ENCODE measurements at regions not wholly inside any gene's neighbourhood (a gene's known extent, or its start where the extent isn't known, plus 50 kb on each side); places are given as distances from the start of the nearest gene placed in this dataset.
A peak's percentile ranks its signal among the peaks of the same experiment; 100 is the strongest.

DNA sequence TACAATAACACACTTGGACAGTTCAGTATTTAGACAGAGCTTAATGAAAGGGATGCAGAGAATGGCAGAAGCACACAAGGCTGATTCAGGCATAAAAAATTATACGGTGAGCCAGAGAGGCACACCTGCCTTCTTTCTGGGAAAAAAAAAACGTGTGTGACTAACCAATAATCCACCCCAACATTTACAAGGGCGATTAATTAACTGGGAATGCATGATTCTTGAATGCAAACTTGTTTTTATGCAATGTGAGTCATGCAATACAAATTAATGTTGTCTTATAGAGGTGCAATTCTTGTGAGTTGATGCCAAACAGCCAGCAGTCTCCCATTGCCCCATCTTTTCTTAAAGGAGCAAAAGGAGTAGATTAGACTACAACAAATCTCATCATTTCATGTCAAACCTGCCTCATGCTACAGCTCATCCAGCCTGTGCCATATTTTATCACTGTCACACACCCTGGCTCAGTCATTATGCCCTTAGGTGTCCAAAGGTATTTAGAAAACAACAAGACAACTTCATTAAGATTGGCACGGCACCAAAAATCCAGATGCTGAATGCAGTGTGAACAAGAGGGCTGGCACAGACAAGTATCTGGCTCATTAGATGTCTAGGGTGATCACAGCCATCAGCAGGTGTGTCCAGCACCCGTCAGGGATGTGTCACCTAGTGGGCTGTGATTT is 721.1 kb downstream of the EFNB2 start:
- no peak for DNase-seq
- ATAC-seq: no peak
- intact Hi-C loops (cut with DNase I): no loop called here

DNA sequence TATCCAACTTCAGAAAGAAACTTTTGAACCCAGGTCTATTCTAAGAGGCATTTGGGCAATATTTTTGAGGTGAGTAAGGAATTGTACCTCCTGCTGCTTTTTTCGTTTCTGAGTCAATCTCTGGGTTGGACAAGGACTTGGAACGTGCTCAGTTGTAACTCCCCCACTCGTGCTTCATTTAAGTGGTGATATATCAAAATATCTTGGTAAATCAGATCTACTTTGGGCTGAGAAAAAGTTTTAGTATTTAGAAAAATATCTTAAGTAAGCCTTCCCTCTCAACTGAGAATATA is 728.9 kb downstream of the EFNB2 start:
- ATAC-seq (peak in 1 of 2 donors; percentile 65), DNase-seq (no peak)
- intact Hi-C loops (cut with DNase I): no loop called here

DNA sequence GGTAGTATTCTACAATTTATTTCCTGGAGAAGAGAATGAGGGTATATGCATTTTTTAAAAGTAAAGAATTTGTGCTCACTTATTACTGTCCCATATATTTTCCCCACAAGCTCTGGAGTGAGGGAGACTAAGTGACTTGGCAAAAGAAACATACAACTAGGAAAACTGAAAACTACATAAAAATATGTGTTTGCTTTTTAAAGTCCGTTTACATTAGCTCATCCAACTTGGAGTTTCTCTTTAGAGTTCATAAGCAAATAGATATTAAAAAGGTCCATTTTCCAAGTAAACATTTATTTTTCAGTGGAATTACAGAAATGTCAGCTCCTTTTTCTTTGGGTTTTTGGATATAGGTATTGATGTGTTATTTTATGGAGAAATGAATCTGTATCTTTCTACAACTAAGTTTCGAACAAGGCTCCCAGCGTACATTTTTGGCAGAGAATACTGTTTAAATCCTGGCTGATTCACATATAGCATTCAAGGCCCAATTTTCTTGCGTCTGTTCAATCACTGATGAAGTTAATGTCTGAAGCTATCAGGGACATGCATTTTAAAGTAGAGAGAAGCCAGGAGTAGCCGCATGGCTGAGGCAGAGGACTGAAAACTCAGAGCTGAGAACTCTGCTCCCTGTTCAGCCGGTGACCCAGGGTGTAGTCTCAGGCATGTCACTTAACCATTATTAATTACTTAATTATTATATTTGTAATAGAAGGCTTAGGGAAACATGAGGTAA is 729.4 kb downstream of the EFNB2 start:
- intact Hi-C loops (cut with DNase I): no loop called here
- ATAC-seq (no peak), DNase-seq (no peak)

DNA sequence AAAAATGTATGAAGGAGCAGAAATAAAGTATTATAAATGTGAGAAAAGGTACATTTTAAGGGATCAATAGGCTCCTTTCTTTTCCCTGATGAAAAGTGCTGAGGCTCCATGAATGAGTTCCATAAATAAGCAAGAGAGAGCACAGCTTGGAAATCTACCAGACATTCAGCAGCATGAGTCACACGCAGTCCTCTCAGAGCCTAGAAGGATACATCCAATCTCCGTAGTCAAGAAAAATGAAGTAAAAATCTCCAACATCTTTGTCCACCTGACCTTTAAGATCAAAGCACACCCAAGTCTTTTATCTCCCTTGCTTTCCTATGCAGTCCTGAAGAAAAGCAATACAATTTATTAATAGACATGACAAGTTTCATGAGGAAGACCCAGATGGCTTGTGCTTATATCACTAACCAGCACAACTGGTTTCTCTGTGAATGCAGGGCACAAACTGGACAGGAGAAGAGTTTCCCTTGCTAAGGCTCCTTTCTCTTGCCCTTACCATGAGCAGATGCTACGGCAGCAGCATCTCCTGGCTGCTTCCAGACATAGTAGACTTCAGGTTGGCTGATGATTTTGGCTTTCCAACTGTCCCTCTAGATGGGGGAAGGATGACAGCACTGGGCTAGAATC is 730.8 kb downstream of the EFNB2 start:
- intact Hi-C loops (cut with DNase I): no loop called here
- ATAC-seq (peak in 1 of 2 donors; percentile 64), DNase-seq (no peak)

DNA sequence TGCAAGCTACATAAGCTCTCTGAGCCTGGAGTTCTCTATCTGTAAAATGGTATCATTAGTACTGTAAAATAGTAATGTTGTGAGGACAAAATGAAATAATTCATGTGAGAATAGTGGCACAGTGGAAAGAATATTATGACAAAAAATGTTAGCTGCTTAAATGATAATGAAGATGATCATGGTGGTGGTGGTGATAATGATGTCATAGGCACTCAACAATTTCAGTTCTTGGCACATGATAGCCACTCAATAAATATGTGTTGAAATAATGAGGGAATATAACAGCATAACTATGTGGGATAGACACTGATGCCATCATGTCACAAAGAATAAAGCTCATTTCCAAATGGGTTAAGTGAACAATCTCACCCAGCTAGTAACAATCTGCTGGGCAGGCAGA is 736.3 kb downstream of the EFNB2 start:
- ATAC-seq (no peak), DNase-seq (no peak)
- intact Hi-C loops (cut with DNase I): no loop called here

DNA sequence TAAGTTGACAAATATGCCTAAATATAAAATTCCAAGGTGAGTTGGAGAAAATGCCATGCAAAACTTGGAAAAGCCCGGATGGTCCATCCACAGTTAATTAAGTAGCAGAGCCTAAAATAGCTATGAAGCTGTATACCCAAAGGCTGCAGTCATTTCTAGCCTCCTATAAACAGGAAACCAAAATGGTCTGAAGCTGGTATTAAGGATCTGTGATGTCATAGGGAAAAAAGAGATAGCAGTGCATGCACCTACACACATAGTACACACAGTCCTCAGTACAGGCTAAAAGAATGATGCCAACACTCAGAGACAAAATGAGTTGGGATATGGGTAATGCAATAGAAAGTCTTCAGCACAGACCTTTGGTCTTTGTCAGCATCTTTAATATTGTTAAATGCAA is 736.9 kb downstream of the EFNB2 start:
- ATAC-seq: no peak
- intact Hi-C loops (cut with DNase I): no loop called here
- DNase-seq: no peak

GRCh38 chr13:105796081-105796480 is 739.4 kb downstream of the EFNB2 start:
- DNase-seq (no peak), ATAC-seq (no peak)
- intact Hi-C loops (cut with DNase I): no loop called here

GRCh38 chr13:105790923-105791322 is 744.5 kb downstream of the EFNB2 start:
- intact Hi-C loops (cut with DNase I): no loop called here
- ATAC-seq: no peak
- DNase-seq: no peak

GRCh38 chr13:105788530-105788929 is 746.9 kb downstream of the EFNB2 start:
- DNase-seq (no peak), ATAC-seq (no peak)
- intact Hi-C loops (cut with DNase I): no loop called here

- ATAC-seq (no peak), DNase-seq (no peak)
- intact Hi-C loops (cut with DNase I): no loop called here
Observed at GRCh38 chr13:105787632-105788031, 747.8 kb downstream of the EFNB2 start.

DNA sequence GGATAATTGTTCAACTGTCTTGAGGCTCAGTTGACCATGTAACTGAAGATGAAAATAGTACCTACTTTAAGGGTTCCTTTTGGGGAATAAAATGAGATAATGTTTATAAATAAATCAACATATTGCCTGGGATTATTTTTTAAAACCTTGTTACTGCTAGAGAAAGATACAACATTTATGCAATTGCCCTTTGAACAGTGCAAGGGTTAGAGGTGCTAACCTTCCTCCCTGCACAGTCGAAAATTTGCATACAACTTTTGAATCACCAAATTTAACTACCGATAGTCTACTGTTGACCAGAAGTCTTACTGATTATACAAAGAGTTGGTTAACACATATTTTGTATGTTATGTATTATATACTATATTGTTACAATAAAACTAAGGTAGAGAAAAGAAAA is 750.0 kb downstream of the EFNB2 start:
- intact Hi-C loops (cut with DNase I): no loop called here
- ATAC-seq: no peak
- DNase-seq: no peak

- intact Hi-C loops (cut with DNase I): no loop called here
- no peak for ATAC-seq
- DNase-seq: no peak
Observed at GRCh38 chr13:105783261-105783660, 752.2 kb downstream of the EFNB2 start.

- no peak for DNase-seq
- intact Hi-C loops (cut with DNase I): no loop called here
- no peak for ATAC-seq
Observed at GRCh38 chr13:105778196-105778595, 757.3 kb downstream of the EFNB2 start.

GRCh38 chr13:105774739-105775460 is 760.6 kb downstream of the EFNB2 start:
- DNase-seq (no peak), ATAC-seq (no peak)
- intact Hi-C loops (cut with DNase I): no loop called here

DNA sequence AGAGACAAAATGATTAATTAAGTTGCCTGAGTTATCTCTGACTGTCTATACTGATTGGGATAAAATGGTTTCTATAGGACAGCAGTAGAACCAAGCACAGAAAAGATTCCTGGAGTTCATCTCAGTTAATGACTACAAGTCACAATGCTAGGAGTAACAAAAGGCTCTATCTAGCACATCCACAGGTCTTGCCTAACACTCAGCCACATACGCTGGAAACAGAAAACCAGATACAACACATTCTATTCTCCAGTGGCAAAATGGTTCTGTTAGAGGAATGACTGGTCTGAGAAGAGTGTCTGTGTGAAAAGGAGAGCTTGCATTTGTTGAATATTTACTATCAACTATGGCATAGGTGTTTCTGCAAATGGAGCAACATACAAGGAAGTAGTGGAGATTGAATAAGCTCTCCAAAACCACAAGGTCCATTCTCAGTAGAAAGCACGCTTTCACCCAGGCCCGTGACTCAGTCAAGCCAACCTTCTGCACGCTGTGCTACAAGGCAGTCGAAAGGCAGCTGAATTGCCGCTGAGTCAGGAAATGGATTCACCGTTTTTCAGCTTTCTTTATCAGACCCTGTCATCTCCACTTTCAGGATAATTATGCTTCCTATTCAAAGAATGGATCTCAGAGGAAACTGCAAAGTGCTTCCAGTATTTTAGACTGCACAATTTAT is 761.5 kb downstream of the EFNB2 start:
- DNase-seq (no peak), ATAC-seq (no peak)
- intact Hi-C loops (cut with DNase I): no loop called here

GRCh38 chr13:105773241-105773640 is 762.2 kb downstream of the EFNB2 start:
- intact Hi-C loops (cut with DNase I): no loop called here
- ATAC-seq (no peak), DNase-seq (no peak)

DNA sequence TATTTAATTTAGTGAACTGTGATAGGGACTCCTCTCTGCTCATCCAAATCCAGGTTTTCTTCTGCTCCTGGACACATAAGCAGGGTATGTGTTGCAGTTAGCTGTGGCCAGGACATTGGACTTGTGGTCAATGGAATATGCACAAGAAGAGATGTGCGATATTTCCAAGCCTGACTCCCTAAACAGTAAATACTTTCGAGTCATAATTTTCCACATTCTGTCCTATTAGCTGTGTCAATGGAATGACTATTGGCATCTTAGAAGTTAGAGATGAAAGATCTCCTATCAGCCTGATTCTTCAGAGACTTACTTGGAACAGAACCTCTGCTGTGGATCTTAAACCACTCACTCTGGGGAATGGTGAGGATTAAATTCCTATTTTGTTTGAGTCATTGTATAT is 771.0 kb downstream of the EFNB2 start:
- DNase-seq (no peak), ATAC-seq (no peak)
- intact Hi-C loops (cut with DNase I): no loop called here

- ATAC-seq (no peak), DNase-seq (no peak)
- intact Hi-C loops (cut with DNase I): no loop called here
Observed at GRCh38 chr13:105763851-105764250, 771.6 kb downstream of the EFNB2 start.

GRCh38 chr13:105762096-105762495 is 773.4 kb downstream of the EFNB2 start:
- intact Hi-C loops (cut with DNase I): no loop called here
- DNase-seq (no peak), ATAC-seq (no peak)

Measured in left cardiac atrium (tissue), 4 donors.